Sigmoid colon (tissue), 4 donors: ENCODE measurements at regions not wholly inside any gene's neighbourhood (a gene's known extent, or its start where the extent isn't known, plus 50 kb on each side); places are given as distances from the start of the nearest gene placed in this dataset.

Experiments used
- EP300 ChIP-seq, 4 donors: sonication (generic); formaldehyde crosslinking; IDR thresholded peaks; one replicate each; pipeline ENCODE4 v1.6.1; 2017; ENCODE audit warnings: antibody characterized with exemption in 4 of 4
- POLR2A ChIP-seq, 2 donors: fragments of 450-650 bp; IDR thresholded peaks; one replicate each; pipeline ENCODE4 v1.6.1; 2016; ENCODE audit warnings: antibody characterized with exemption in 2 of 2, mild to moderate bottlenecking in 2 of 2, moderate library complexity in 2 of 2
- POLR2AphosphoS5 ChIP-seq, 4 donors: sonication (generic); formaldehyde crosslinking; IDR thresholded peaks; one replicate each; pipeline ENCODE4 v1.6.1; 2017; ENCODE audit warnings: antibody characterized with exemption in 4 of 4
- TF ChIP-seq, protein P1 (sequence below), 4 experiments: fragments of 450-650 bp in 3 of 4; fragments of 200-600 bp in 1 of 4; IDR thresholded peaks; one replicate each; pipeline ENCODE4 v1.5.1; 2016 to 2019; ENCODE audit warnings: antibody characterized with exemption in 4 of 4, mild to moderate bottlenecking in 3 of 4, moderate library complexity in 2 of 4

DNA sequence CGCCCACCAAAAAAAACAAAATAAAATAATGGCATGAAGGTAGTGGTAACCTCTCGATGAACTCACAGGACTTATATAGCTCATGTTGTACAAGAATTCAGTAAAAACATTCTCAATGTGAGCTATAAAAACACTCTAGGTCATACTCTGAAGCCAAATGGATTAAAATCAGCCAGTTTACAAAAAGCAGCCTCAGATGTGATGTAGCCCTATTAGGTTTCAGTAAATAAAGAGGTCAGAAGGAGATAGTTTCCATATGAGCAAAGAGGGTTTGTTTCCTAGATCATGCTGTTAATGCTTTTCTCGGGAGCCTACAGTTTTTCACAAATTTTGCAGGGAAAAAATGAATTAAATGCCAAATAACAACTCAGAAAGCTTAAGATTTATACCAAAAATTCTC lies 319.5 kb upstream of the HSF2 start:
- TF ChIP-seq EP300 (IDR thresholded peaks at IDR 0.05) (no peak), POLR2AphosphoS5 (IDR thresholded peaks at IDR 0.05) (no peak), POLR2A (IDR thresholded peaks at IDR 0.05) (no peak)
- TF ChIP-seq, protein P1, sequence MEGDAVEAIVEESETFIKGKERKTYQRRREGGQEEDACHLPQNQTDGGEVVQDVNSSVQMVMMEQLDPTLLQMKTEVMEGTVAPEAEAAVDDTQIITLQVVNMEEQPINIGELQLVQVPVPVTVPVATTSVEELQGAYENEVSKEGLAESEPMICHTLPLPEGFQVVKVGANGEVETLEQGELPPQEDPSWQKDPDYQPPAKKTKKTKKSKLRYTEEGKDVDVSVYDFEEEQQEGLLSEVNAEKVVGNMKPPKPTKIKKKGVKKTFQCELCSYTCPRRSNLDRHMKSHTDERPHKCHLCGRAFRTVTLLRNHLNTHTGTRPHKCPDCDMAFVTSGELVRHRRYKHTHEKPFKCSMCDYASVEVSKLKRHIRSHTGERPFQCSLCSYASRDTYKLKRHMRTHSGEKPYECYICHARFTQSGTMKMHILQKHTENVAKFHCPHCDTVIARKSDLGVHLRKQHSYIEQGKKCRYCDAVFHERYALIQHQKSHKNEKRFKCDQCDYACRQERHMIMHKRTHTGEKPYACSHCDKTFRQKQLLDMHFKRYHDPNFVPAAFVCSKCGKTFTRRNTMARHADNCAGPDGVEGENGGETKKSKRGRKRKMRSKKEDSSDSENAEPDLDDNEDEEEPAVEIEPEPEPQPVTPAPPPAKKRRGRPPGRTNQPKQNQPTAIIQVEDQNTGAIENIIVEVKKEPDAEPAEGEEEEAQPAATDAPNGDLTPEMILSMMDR (IDR thresholded peaks at IDR 0.05): no peak
